SK-N-SH (cell line): ENCODE measurements at regions not wholly inside any gene's neighbourhood (a gene's known extent, or its start where the extent isn't known, plus 50 kb on each side); places are given as distances from the start of the nearest gene placed in this dataset.

Experiments used
- CTCF ChIA-PET: fragments of 300-600, 350-600 bp; formaldehyde crosslinking; extraction: SDS; loops from one replicate; lab custom pipeline; 2021; lab: Yijun Ruan, JAX
- POLR2A ChIA-PET: fragments of 350-600 bp; sonication (Branson Sonifier 250); formaldehyde crosslinking; extraction: SDS; loops from one replicate; lab custom pipeline; 2020; ENCODE audit warnings: antibody characterized with exemption, inconsistent platforms; lab: Yijun Ruan, JAX
- DNase-seq: peaks from one replicate; pipeline ENCODE4 v3.0.0; 2012
- H2AFZ ChIP-seq: fragments of 200-600 bp; sonication (generic); 2 replicates; pipeline ENCODE4 v1.8.1; 2016; ENCODE audit warnings: antibody characterized with exemption, mild to moderate bottlenecking, low read depth
- H3F3A ChIP-seq: fragments of 200-600 bp; sonication (generic); replicated peaks from 2 replicates; pipeline ENCODE3; 2016; ENCODE audit warnings: antibody characterized with exemption, mild to moderate bottlenecking; ENCODE audit not compliant: insufficient read depth
- H3K27ac ChIP-seq, 2 experiments: fragments of 200-500 bp in 1 of 2; fragments of 200-600 bp in 1 of 2; sonication (Bioruptor generic) in 1 of 2; sonication (generic), shearing (Covaris generic) in 1 of 2; 2 replicates each; pipeline versions ENCODE4 v1.5.1 to v1.6.1; 2014 to 2016; ENCODE audit warnings: low read depth in 2 of 2, inconsistent platforms in 1 of 2, low read length in 1 of 2, mild to moderate bottlenecking in 1 of 2, mixed read lengths in 1 of 2
- H3K27me3 ChIP-seq: fragments of 200-600 bp; sonication (generic), shearing (Covaris generic); 2 replicates; pipeline ENCODE4 v1.6.1; 2016; ENCODE audit warnings: mixed run types; ENCODE audit not compliant: insufficient read depth
- H3K36me3 ChIP-seq, 2 experiments: fragments of 200-500 bp in 1 of 2; fragments of 200-600 bp in 1 of 2; sonication (Bioruptor generic) in 1 of 2; sonication (generic) in 1 of 2; replicated peaks in 1 of 2; 2 replicates each; pipeline versions ENCODE3 to v1.5.1; 2014 to 2016; ENCODE audit warnings: low read length in 1 of 2, mild to moderate bottlenecking in 1 of 2; ENCODE audit not compliant: insufficient read depth in 2 of 2, control insufficient read depth in 1 of 2
- H3K4me1 ChIP-seq, 2 experiments: fragments of 200-500 bp in 1 of 2; fragments of 200-600 bp in 1 of 2; sonication (Bioruptor generic) in 1 of 2; sonication (generic), shearing (Covaris generic) in 1 of 2; 2 replicates each; pipeline versions ENCODE4 v1.5.1 to v1.6.1; 2014 to 2016; ENCODE audit warnings: low read depth in 1 of 2, low read length in 1 of 2, mixed run types in 1 of 2; ENCODE audit not compliant: insufficient read depth in 2 of 2, control insufficient read depth in 1 of 2
- H3K4me2 ChIP-seq: fragments of 200-600 bp; sonication (generic), shearing (Covaris generic); 2 replicates; pipeline ENCODE4 v1.6.1; 2017; ENCODE audit warnings: mixed run types
- H3K4me3 ChIP-seq, 2 experiments: fragments of 200-500 bp in 1 of 2; fragments of 200-600 bp in 1 of 2; sonication (Bioruptor generic) in 1 of 2; sonication (generic), shearing (Covaris generic) in 1 of 2; 2 replicates each; pipeline versions ENCODE4 v1.5.1 to v1.8.1; 2014 to 2016; ENCODE audit warnings: low read depth in 2 of 2, inconsistent platforms in 1 of 2, low read length in 1 of 2, mild to moderate bottlenecking in 1 of 2, mixed read lengths in 1 of 2, moderate library complexity in 1 of 2
- H3K79me2 ChIP-seq: fragments of 200-600 bp; sonication (generic); 2 replicates; pipeline ENCODE4 v1.8.1; 2017; ENCODE audit warnings: mild to moderate bottlenecking; ENCODE audit not compliant: insufficient read depth
- H3K9ac ChIP-seq: fragments of 200-600 bp; sonication (generic); 2 replicates; pipeline ENCODE4 v1.6.1; 2017; ENCODE audit warnings: mixed run types
- H3K9me2 ChIP-seq: fragments of 200-600 bp; sonication (generic); 2 replicates; pipeline ENCODE4 v1.6.1; 2017; ENCODE audit warnings: mixed run types
- H3K9me3 ChIP-seq: fragments of 200-600 bp; sonication (generic); 2 replicates; pipeline ENCODE4 v1.6.1; 2017; ENCODE audit warnings: mixed run types, mild to moderate bottlenecking, moderate library complexity
- H4K20me1 ChIP-seq: fragments of 200-600 bp; sonication (generic); 2 replicates; pipeline ENCODE4 v1.6.1; 2017; ENCODE audit warnings: mild to moderate bottlenecking, mixed run types; ENCODE audit not compliant: insufficient read depth
- CTCF ChIP-seq: fragments of 200-600 bp; sonication (generic); IDR thresholded peaks from 2 replicates; pipeline ENCODE4 v1.6.1; 2017; ENCODE audit warnings: antibody characterized with exemption, mild to moderate bottlenecking, moderate library complexity
- ELF1 ChIP-seq: IDR thresholded peaks from 2 replicates; pipeline ENCODE4 v1.4.0; 2012
- FOXJ3 ChIP-seq: sonication (generic); formaldehyde crosslinking; IDR thresholded peaks from 2 replicates; pipeline ENCODE4 v1.5.1; 2020; ENCODE audit warnings: mild to moderate bottlenecking, missing genetic modification reagents
- FOXM1 ChIP-seq: IDR thresholded peaks from 2 replicates; pipeline ENCODE4 v1.4.0; 2012; ENCODE audit warnings: low read depth, mild to moderate bottlenecking
- GABPA ChIP-seq: IDR thresholded peaks from 2 replicates; pipeline ENCODE4 v1.4.0; 2012; ENCODE audit warnings: low read depth, mild to moderate bottlenecking
- MXI1 ChIP-seq: IDR thresholded peaks from 2 replicates; pipeline ENCODE4 v1.6.1; 2012; ENCODE audit warnings: mild to moderate bottlenecking, low read depth, low read length, improper control_type of control experiment
- POLR2AphosphoS5 ChIP-seq: IDR thresholded peaks from 2 replicates; pipeline ENCODE4 v1.6.1; 2012; ENCODE audit warnings: low read depth, low read length
- RAD21 ChIP-seq: IDR thresholded peaks from 2 replicates; pipeline ENCODE4 v1.6.1; 2012; ENCODE audit warnings: mild to moderate bottlenecking, low read length
- REST ChIP-seq: IDR thresholded peaks from 2 replicates; pipeline ENCODE4 v1.6.1; 2012; ENCODE audit warnings: mild to moderate bottlenecking, low read depth, low read length, moderate library complexity
- RXRA ChIP-seq: IDR thresholded peaks from 2 replicates; pipeline ENCODE4 v1.4.0; 2012; ENCODE audit warnings: low read depth, mild to moderate bottlenecking, borderline replicate concordance
- SIN3A ChIP-seq: IDR thresholded peaks from 2 replicates; pipeline ENCODE4 v1.6.1; 2012; ENCODE audit warnings: low read depth, mild to moderate bottlenecking, low read length, moderate library complexity, borderline replicate concordance
- USF1 ChIP-seq: IDR thresholded peaks from 2 replicates; pipeline ENCODE4 v1.4.0; 2012; ENCODE audit warnings: low read depth, borderline replicate concordance
- USF2 ChIP-seq: fragments of 150-350 bp; IDR thresholded peaks from 2 replicates; pipeline ENCODE4 v1.6.1; 2017; ENCODE audit warnings: antibody characterized with exemption, low read length, low read depth, borderline replicate concordance
- YY1 ChIP-seq: IDR thresholded peaks from 2 replicates; pipeline ENCODE4 v1.4.0; 2012; ENCODE audit warnings: low read depth, mild to moderate bottlenecking
- ZBTB33 ChIP-seq: IDR thresholded peaks from 2 replicates; pipeline ENCODE4 v1.4.0; 2012; ENCODE audit warnings: low read depth, borderline replicate concordance
- WGBS: methylation state at CpG from one replicate; pipeline ENCODE4 v1.1.6; 2017; ENCODE audit warnings: low lambda C conversion rate; 5-methylcytosine and 5-hydroxymethylcytosine counted together

GRCh38 chr18:39648616-39649015 lies 2083.0 kb upstream of the CELF4 start:
- no peaks in the 10 kb centered on the region for H4K20me1 ChIP-seq
- H3K9me3 ChIP-seq: no peaks in the 10 kb centered on the region
- no peak for TF ChIP-seq RXRA
- TF ChIP-seq FOXJ3: no peak
- TF ChIP-seq REST: no peak
- no peak for TF ChIP-seq POLR2AphosphoS5
- TF ChIP-seq CTCF: no peak
- no peak for TF ChIP-seq ZBTB33
- H3K4me2 ChIP-seq: no peak overlapping the region
- CTCF ChIA-PET: no interaction called here
- 28% methylated on average over 1 of the region's 1 CpG for WGBS
- H2AFZ ChIP-seq: no peak overlapping the region
- no peaks in the 10 kb centered on the region for H3F3A ChIP-seq
- H3K9me2 ChIP-seq: no peaks in the 10 kb centered on the region
- no peak overlapping the region for H3K4me3 ChIP-seq
- POLR2A ChIA-PET: no interaction called here
- no peaks in the 10 kb centered on the region for H3K36me3 ChIP-seq
- DNase-seq: no peak
- peaks cover 0 to 6% of the 10 kb centered on the region in 2 experiments; a peak in 1 of 4 replicates for H3K4me1 ChIP-seq
- H3K27ac ChIP-seq: no peak overlapping the region
- H3K27me3 ChIP-seq: no peaks in the 10 kb centered on the region
- no peaks in the 10 kb centered on the region for H3K79me2 ChIP-seq
- H3K9ac ChIP-seq: no peak overlapping the region

GRCh38 chr18:39647627-39648534 lies 2082.3 kb upstream of the CELF4 start:
- Histone ChIP-seq H4K20me1 (no peaks in the 10 kb centered on the region), H3K79me2 (no peaks in the 10 kb centered on the region), H3K9me2 (no peaks in the 10 kb centered on the region), H3K27ac (no peak overlapping the region), H3K4me2 (no peak overlapping the region), H3K9me3 (no peaks in the 10 kb centered on the region), H3K4me1 (peaks cover 0 to 6% of the 10 kb centered on the region in 2 experiments; a peak in 1 of 4 replicates), H3K9ac (no peak overlapping the region), H3F3A (no peaks in the 10 kb centered on the region), H2AFZ (no peak overlapping the region), H3K36me3 (no peaks in the 10 kb centered on the region), H3K4me3 (no peak overlapping the region), H3K27me3 (no peaks in the 10 kb centered on the region)
- no peak for DNase-seq
- CTCF ChIA-PET: interaction anchor here (1.2 kb wide), 1 partner anchor 17 kb away, joined by 3 read pairs; no protein-coding TSS in a partner anchor
- 19% methylated on average over 4 of the region's 4 CpGs for WGBS
- POLR2A ChIA-PET: no interaction called here
- TF ChIP-seq MXI1 (no peak), RAD21 (no peak), YY1 (no peak), GABPA (no peak), USF2 (no peak), FOXM1 (no peak), ELF1 (no peak), SIN3A (no peak), USF1 (no peak)
